Thoracic aorta (tissue), 2 donors: ENCODE measurements at regions not wholly inside any gene's neighbourhood (a gene's known extent, or its start where the extent isn't known, plus 50 kb on each side); places are given as distances from the start of the nearest gene placed in this dataset.

Experiments used
- ATAC-seq: fragments of 150-250 bp; one replicate; pipeline ENCODE4 v1.8.0; 2017; ENCODE audit warnings: low read depth; ENCODE audit not compliant: insufficient number of reproducible peaks, low FRiP score
- DNase-seq: peaks from one replicate; pipeline ENCODE4 v3.0.0-alpha.2; 2020; ENCODE audit warnings: low spot score
- H3K27ac ChIP-seq, 2 donors: fragments of 200-600 bp; sonication (generic); 1 replicate in 1 of 2; 2 replicates in 1 of 2; pipeline ENCODE4 v1.5.1; 2016; ENCODE audit warnings: mild to moderate bottlenecking in 2 of 2, moderate library complexity in 2 of 2
- H3K27me3 ChIP-seq: fragments of 200-600 bp; sonication (generic); replicated peaks from 2 replicates; pipeline ENCODE4 v1.6.0; 2016; ENCODE audit warnings: mild to moderate bottlenecking; ENCODE audit not compliant: insufficient read depth
- H3K36me3 ChIP-seq: fragments of 200-600 bp; sonication (generic); one replicate; pipeline ENCODE4 v1.5.1; 2016
- H3K4me1 ChIP-seq, 2 donors: fragments of 200-600 bp; sonication (generic); 1 replicate in 1 of 2; 2 replicates in 1 of 2; pipeline versions ENCODE4 v1.5.1 to v1.6.0; 2016; ENCODE audit warnings: low read depth in 2 of 2, mild to moderate bottlenecking in 1 of 2; ENCODE audit not compliant: control insufficient read depth in 1 of 2
- H3K4me3 ChIP-seq: fragments of 200-600 bp; sonication (generic); 2 replicates; pipeline ENCODE4 v1.5.1; 2016; ENCODE audit warnings: mild to moderate bottlenecking
- H3K9me3 ChIP-seq: fragments of 200-600 bp; sonication (generic); 2 replicates; pipeline ENCODE4 v1.5.1; 2016
- TF ChIP-seq, protein P1 (sequence below): fragments of 200-600 bp; sonication (generic); IDR thresholded peaks from one replicate; pipeline ENCODE4 v1.5.1; 2019; ENCODE audit warnings: antibody characterized with exemption

DNA sequence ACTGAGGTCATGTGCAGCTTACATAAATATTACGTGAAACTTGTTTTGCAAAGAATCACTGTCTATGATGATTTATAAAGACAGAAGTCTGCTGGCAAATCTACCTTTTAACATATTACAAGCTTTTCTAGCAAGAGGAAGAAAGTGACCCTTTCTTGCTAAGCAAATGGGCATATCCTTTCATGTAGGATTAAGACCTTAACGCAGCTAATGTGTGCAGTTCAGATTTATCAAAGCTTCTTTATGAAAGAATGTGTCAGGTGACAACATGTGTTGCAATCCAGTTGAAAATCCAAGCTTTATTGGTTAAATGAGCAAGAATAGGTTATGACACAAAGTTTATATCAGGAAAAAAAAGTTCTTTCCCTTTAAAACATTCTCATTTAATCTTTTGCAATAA, 115.6 kb upstream of the NBEA start:
- DNase-seq: no peak
- no peak for ATAC-seq
- Histone ChIP-seq H3K4me1 (no peaks in the 10 kb centered on the region), H3K4me3 (no peak overlapping the region), H3K9me3 (no peaks in the 10 kb centered on the region), H3K36me3 (no peaks in the 10 kb centered on the region), H3K27ac (no peak overlapping the region), H3K27me3 (no peaks in the 10 kb centered on the region)
- TF ChIP-seq, protein P1, sequence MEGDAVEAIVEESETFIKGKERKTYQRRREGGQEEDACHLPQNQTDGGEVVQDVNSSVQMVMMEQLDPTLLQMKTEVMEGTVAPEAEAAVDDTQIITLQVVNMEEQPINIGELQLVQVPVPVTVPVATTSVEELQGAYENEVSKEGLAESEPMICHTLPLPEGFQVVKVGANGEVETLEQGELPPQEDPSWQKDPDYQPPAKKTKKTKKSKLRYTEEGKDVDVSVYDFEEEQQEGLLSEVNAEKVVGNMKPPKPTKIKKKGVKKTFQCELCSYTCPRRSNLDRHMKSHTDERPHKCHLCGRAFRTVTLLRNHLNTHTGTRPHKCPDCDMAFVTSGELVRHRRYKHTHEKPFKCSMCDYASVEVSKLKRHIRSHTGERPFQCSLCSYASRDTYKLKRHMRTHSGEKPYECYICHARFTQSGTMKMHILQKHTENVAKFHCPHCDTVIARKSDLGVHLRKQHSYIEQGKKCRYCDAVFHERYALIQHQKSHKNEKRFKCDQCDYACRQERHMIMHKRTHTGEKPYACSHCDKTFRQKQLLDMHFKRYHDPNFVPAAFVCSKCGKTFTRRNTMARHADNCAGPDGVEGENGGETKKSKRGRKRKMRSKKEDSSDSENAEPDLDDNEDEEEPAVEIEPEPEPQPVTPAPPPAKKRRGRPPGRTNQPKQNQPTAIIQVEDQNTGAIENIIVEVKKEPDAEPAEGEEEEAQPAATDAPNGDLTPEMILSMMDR: no peak

- H3K27ac ChIP-seq: no peak overlapping the region
- H3K27me3 ChIP-seq: no peaks in the 10 kb centered on the region
Observed at GRCh38 chr13:34833562-34834182, 108.4 kb upstream of the NBEA start.

GRCh38 chr13:34842466-34842865, 99.6 kb upstream of the NBEA start:
- ATAC-seq (no peak), DNase-seq (no peak)
- Histone ChIP-seq H3K36me3 (no peaks in the 10 kb centered on the region), H3K9me3 (no peaks in the 10 kb centered on the region), H3K27me3 (no peaks in the 10 kb centered on the region), H3K27ac (no peak overlapping the region), H3K4me3 (no peak overlapping the region), H3K4me1 (no peaks in the 10 kb centered on the region)
- TF ChIP-seq, protein P1: no peak

More at GRCh38 chr13:34833562-34834182, 108.4 kb upstream of the NBEA start:
- H3K9me3 ChIP-seq: no peaks in the 10 kb centered on the region
- ATAC-seq (no peak), DNase-seq (no peak)
- no peak overlapping the region for H3K4me3 ChIP-seq
- H3K36me3 ChIP-seq: no peaks in the 10 kb centered on the region
- H3K4me1 ChIP-seq: no peaks in the 10 kb centered on the region
- TF ChIP-seq, protein P1: no peak

DNA sequence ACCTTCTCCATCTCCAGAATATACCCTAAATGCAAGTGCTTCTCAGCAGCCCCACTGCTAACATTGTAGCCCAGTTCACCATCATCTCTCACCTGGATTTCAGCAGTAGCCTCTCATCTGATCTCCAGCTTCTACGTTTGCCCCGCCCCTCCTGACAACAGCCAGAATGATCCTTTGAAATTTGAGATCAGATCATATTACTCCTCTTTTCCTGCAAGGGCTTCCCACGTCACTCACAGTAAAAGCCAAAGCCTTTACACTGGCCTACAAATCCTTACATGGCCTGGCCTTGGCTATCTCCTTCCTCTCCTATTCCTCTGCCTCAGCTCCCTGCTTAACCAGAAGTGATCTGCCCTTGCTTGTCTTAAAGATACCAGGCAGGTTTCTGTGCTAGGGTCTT, 94.3 kb upstream of the NBEA start:
- no peak for ATAC-seq
- no peak for DNase-seq
- H3K4me3 ChIP-seq: no peak overlapping the region
- TF ChIP-seq, protein P1: no peak
- no peak overlapping the region for H3K27ac ChIP-seq
- no peaks in the 10 kb centered on the region for H3K9me3 ChIP-seq
- H3K27me3 ChIP-seq: no peaks in the 10 kb centered on the region
- H3K36me3 ChIP-seq: no peaks in the 10 kb centered on the region
- H3K4me1 ChIP-seq: no peaks in the 10 kb centered on the region

DNA sequence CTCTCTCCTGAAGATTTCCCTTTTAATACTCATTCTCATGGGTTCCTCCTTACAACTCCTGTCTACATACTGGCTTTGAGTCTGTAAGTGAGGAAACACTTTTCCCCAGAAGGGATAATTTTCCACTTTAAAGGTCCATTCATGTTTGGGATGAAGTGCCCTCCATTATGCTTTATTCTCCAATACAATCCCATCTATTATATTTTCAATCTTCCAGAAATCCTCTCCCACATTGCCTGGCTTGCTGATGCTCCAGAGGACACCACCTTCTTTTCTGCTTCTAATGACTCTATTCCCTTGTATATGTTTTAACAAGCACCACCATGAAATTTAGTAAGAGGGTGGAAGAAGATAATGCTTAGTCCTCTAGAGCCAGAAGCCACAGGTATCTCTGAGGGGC, 92.7 kb upstream of the NBEA start:
- Histone ChIP-seq H3K27ac (no peak overlapping the region), H3K4me3 (no peak overlapping the region), H3K9me3 (no peaks in the 10 kb centered on the region), H3K36me3 (no peaks in the 10 kb centered on the region), H3K27me3 (no peaks in the 10 kb centered on the region), H3K4me1 (no peaks in the 10 kb centered on the region)
- TF ChIP-seq, protein P1: no peak
- no peak for ATAC-seq
- DNase-seq: no peak
